ENCODE measurements at regions not wholly inside any gene's neighbourhood (a gene's known extent, or its start where the extent isn't known, plus 50 kb on each side); places are given as distances from the start of the nearest gene placed in this dataset.

- DNase-seq (ENCODE audit: low read depth): no peak
- no peak overlapping the region for H3K4me3 ChIP-seq (ENCODE audit: control insufficient read depth, low read depth, low read length)
- no peak for TF ChIP-seq CTCF (conservative IDR thresholded peaks at IDR 0.05; ENCODE audit: control insufficient read depth, insufficient read depth, low read depth, low read length)
These were observed 351.3 kb downstream of the SLITRK1 start for GRCh38 chr13:83531022-83531421.

GRCh38 chr13:83516781-83517180 is 365.5 kb downstream of the SLITRK1 start:
- DNase-seq (ENCODE audit: low read depth): no peak
- no peak overlapping the region for H3K4me3 ChIP-seq (ENCODE audit: control insufficient read depth, low read depth, low read length)
- no peak for TF ChIP-seq CTCF (conservative IDR thresholded peaks at IDR 0.05; ENCODE audit: control insufficient read depth, insufficient read depth, low read depth, low read length)

GRCh38 chr13:83515268-83516015 is 366.8 kb downstream of the SLITRK1 start:
- peak; percentile 73 for DNase-seq (ENCODE audit: low read depth)
- no peak overlapping the region for H3K4me3 ChIP-seq (ENCODE audit: control insufficient read depth, low read depth, low read length)
- TF ChIP-seq CTCF (conservative IDR thresholded peaks at IDR 0.05; ENCODE audit: control insufficient read depth, insufficient read depth, low read depth, low read length): no peak

- DNase-seq (ENCODE audit: low read depth): no peak
- TF ChIP-seq CTCF (conservative IDR thresholded peaks at IDR 0.05; ENCODE audit: control insufficient read depth, insufficient read depth, low read depth, low read length): no peak
- H3K4me3 ChIP-seq (ENCODE audit: control insufficient read depth, low read depth, low read length): no peak overlapping the region
These were observed 373.4 kb downstream of the SLITRK1 start for GRCh38 chr13:83508771-83509301.

GRCh38 chr13:83503424-83503823 is 378.9 kb downstream of the SLITRK1 start:
- DNase-seq (ENCODE audit: low read depth): peak; percentile 75
- no peak overlapping the region for H3K4me3 ChIP-seq (ENCODE audit: control insufficient read depth, low read depth, low read length)
- TF ChIP-seq CTCF (conservative IDR thresholded peaks at IDR 0.05; ENCODE audit: control insufficient read depth, insufficient read depth, low read depth, low read length): no peak

- no peak for TF ChIP-seq CTCF (conservative IDR thresholded peaks at IDR 0.05; ENCODE audit: control insufficient read depth, insufficient read depth, low read depth, low read length)
- no peak overlapping the region for H3K4me3 ChIP-seq (ENCODE audit: control insufficient read depth, low read depth, low read length)
- DNase-seq (ENCODE audit: low read depth): peak; percentile 67
These were observed 383.0 kb downstream of the SLITRK1 start for GRCh38 chr13:83499286-83499685.

All from fibroblast of mammary gland (primary cell).